Endothelial cell of umbilical vein (primary cell): ENCODE measurements at regions not wholly inside any gene's neighbourhood (a gene's known extent, or its start where the extent isn't known, plus 50 kb on each side); places are given as distances from the start of the nearest gene placed in this dataset.

ENCODE experiments used
- EZH2 ChIP-seq: IDR thresholded peaks from 2 replicates; pipeline ENCODE4 v1.6.1; 2012; ENCODE audit warnings: borderline replicate concordance, low read depth, mild to moderate bottlenecking, moderate library complexity, low read length, inconsistent platforms; ENCODE audit not compliant: severe bottlenecking
- GATA2 ChIP-seq: IDR thresholded peaks from 2 replicates; pipeline ENCODE4 v1.7.0; 2011; ENCODE audit warnings: low read depth, mild to moderate bottlenecking, moderate library complexity, mixed read lengths, low read length; ENCODE audit not compliant: insufficient read length, insufficient read depth
- JUN ChIP-seq: IDR thresholded peaks from 2 replicates; pipeline ENCODE4 v1.6.1; 2011; ENCODE audit warnings: borderline replicate concordance, low read depth; ENCODE audit not compliant: insufficient read length, insufficient read depth
- POLR2A ChIP-seq: IDR thresholded peaks from 2 replicates; pipeline ENCODE4 v1.6.1; 2012; ENCODE audit warnings: low read depth, mild to moderate bottlenecking, control low read depth, low read length
- POLR2AphosphoS5 ChIP-seq: IDR thresholded peaks from 2 replicates; pipeline ENCODE4 v1.6.1; 2012; ENCODE audit warnings: low read depth, mild to moderate bottlenecking, control low read depth, low read length, moderate library complexity; ENCODE audit not compliant: insufficient read depth
- TF ChIP-seq, protein P1 (sequence below), 2 donors: IDR thresholded peaks; 1 replicate in 1 of 2; 2 replicates in 1 of 2; pipeline ENCODE4 v1.5.1; 2011; ENCODE audit warnings: low read length in 2 of 2, mild to moderate bottlenecking in 2 of 2, moderate library complexity in 2 of 2, control low read depth in 1 of 2, inconsistent platforms in 1 of 2, low read depth in 1 of 2; ENCODE audit not compliant: insufficient read depth in 1 of 2; ENCODE audit errors: extremely low read depth in 1 of 2

DNA sequence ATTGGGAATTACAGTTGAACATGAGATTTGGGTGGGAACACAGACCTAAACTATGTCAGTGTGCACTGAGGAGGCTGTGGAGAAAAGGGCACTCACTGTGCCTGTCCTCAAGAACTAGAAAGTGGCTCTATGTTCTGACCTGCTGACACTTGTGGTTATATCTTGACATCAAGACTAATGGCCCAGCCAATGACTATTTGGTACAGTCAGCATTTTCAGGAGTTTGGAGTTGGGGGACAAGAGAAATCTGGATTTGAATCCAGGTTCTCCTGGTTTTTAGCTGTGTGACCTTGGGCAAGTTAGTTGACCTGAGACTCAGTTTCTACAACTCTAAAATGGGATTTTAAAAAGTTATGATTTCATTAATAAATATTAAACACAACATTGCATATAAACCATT, 647.0 kb upstream of the CFAP20DC start:
- TF ChIP-seq, protein P1, sequence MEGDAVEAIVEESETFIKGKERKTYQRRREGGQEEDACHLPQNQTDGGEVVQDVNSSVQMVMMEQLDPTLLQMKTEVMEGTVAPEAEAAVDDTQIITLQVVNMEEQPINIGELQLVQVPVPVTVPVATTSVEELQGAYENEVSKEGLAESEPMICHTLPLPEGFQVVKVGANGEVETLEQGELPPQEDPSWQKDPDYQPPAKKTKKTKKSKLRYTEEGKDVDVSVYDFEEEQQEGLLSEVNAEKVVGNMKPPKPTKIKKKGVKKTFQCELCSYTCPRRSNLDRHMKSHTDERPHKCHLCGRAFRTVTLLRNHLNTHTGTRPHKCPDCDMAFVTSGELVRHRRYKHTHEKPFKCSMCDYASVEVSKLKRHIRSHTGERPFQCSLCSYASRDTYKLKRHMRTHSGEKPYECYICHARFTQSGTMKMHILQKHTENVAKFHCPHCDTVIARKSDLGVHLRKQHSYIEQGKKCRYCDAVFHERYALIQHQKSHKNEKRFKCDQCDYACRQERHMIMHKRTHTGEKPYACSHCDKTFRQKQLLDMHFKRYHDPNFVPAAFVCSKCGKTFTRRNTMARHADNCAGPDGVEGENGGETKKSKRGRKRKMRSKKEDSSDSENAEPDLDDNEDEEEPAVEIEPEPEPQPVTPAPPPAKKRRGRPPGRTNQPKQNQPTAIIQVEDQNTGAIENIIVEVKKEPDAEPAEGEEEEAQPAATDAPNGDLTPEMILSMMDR (IDR thresholded peaks at IDR 0.05; ENCODE audit: extremely low read depth in 1 of 2, insufficient read depth in 1 of 2, low read depth in 1 of 2, low read length in 2 of 2), result no peak
- TF ChIP-seq POLR2AphosphoS5, result no peak
- no peak for TF ChIP-seq EZH2
- TF ChIP-seq POLR2A, result no peak
- no peak for TF ChIP-seq GATA2
- no peak for TF ChIP-seq JUN
